KMS-11 (cell line): ENCODE measurements at regions not wholly inside any gene's neighbourhood (a gene's known extent, or its start where the extent isn't known, plus 50 kb on each side); places are given as distances from the start of the nearest gene placed in this dataset.

Source experiments
- H2AFZ ChIP-seq: fragments of 200-600 bp; sonication (generic); 2 replicates; pipeline ENCODE4 v1.6.1; 2016; ENCODE audit warnings: antibody characterized with exemption, mixed run types, low read depth
- H3K27ac ChIP-seq: fragments of 200-600 bp; sonication (generic); 2 replicates; pipeline ENCODE4 v1.6.1; 2016; ENCODE audit warnings: mild to moderate bottlenecking, mixed run types
- H3K27me3 ChIP-seq: fragments of 200-600 bp; sonication (generic); 2 replicates; pipeline ENCODE4 v1.6.1; 2017; ENCODE audit warnings: mild to moderate bottlenecking, low read depth, mixed run types, moderate library complexity; ENCODE audit not compliant: insufficient read depth
- H3K36me3 ChIP-seq: fragments of 200-600 bp; sonication (generic); 2 replicates; pipeline ENCODE4 v1.6.1; 2017; ENCODE audit warnings: mild to moderate bottlenecking, mixed run types; ENCODE audit not compliant: insufficient read depth
- H3K4me1 ChIP-seq: fragments of 200-600 bp; sonication (generic); 2 replicates; pipeline ENCODE4 v1.6.1; 2016; ENCODE audit warnings: mild to moderate bottlenecking, low read depth, mixed run types; ENCODE audit not compliant: poor library complexity, severe bottlenecking
- H3K4me2 ChIP-seq: fragments of 200-600 bp; sonication (generic); 2 replicates; pipeline ENCODE4 v1.7.0; 2016; ENCODE audit warnings: mild to moderate bottlenecking, mixed run types
- H3K4me3 ChIP-seq: fragments of 200-600 bp; sonication (generic); IDR thresholded peaks from 2 replicates; pipeline ENCODE4 v1.6.1; 2017; ENCODE audit warnings: low read depth, low read length, mixed read lengths; ENCODE audit not compliant: insufficient read depth
- H3K79me2 ChIP-seq: fragments of 200-600 bp; sonication (generic); 2 replicates; pipeline ENCODE4 v1.6.1; 2016; ENCODE audit warnings: low read depth, mixed run types; ENCODE audit not compliant: insufficient read depth
- H3K9ac ChIP-seq: fragments of 200-600 bp; sonication (generic); 2 replicates; pipeline ENCODE4 v1.6.1; 2016; ENCODE audit warnings: mild to moderate bottlenecking, mixed run types
- H4K20me1 ChIP-seq: fragments of 200-600 bp; sonication (generic); 2 replicates; pipeline ENCODE4 v1.6.1; 2016; ENCODE audit warnings: mild to moderate bottlenecking, mixed run types; ENCODE audit not compliant: insufficient read depth
- TF ChIP-seq, protein P1 (sequence below): fragments of 200-600 bp; sonication (generic); conservative IDR thresholded peaks from 2 replicates; pipeline ENCODE4 v1.6.1; 2017; ENCODE audit warnings: low read depth, mild to moderate bottlenecking, antibody characterized with exemption, low read length, moderate library complexity, mixed read lengths

DNA sequence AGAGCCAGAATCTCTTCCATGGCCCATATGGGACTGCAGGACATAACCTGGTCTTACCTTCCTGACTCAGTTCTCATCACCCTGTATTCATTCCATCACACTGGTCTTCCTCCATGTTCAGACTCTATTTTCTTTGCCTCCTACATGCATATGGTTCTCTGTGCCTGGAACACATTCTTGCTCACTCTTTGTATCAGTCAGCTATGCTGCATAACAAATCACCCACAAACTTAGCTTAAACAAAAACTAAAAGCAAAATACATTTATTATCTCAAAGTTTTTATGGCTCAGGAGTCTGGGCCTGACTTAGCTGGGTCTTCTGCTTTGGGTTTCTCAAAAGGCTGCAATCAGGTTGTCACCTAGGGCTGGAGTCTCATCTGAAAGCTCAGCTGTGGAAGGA, 712.6 kb upstream of the TBX3 start:
- Histone ChIP-seq H2AFZ (no peak overlapping the region), H3K36me3 (no peaks in the 10 kb centered on the region), H3K27ac (no peak overlapping the region), H3K9ac (no peak overlapping the region), H4K20me1 (no peaks in the 10 kb centered on the region), H3K4me2 (no peak overlapping the region), H3K4me3 (no peak overlapping the region), H3K4me1 (no peaks in the 10 kb centered on the region), H3K79me2 (no peaks in the 10 kb centered on the region), H3K27me3 (no peaks in the 10 kb centered on the region)
- TF ChIP-seq, protein P1, sequence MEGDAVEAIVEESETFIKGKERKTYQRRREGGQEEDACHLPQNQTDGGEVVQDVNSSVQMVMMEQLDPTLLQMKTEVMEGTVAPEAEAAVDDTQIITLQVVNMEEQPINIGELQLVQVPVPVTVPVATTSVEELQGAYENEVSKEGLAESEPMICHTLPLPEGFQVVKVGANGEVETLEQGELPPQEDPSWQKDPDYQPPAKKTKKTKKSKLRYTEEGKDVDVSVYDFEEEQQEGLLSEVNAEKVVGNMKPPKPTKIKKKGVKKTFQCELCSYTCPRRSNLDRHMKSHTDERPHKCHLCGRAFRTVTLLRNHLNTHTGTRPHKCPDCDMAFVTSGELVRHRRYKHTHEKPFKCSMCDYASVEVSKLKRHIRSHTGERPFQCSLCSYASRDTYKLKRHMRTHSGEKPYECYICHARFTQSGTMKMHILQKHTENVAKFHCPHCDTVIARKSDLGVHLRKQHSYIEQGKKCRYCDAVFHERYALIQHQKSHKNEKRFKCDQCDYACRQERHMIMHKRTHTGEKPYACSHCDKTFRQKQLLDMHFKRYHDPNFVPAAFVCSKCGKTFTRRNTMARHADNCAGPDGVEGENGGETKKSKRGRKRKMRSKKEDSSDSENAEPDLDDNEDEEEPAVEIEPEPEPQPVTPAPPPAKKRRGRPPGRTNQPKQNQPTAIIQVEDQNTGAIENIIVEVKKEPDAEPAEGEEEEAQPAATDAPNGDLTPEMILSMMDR = no peak

DNA sequence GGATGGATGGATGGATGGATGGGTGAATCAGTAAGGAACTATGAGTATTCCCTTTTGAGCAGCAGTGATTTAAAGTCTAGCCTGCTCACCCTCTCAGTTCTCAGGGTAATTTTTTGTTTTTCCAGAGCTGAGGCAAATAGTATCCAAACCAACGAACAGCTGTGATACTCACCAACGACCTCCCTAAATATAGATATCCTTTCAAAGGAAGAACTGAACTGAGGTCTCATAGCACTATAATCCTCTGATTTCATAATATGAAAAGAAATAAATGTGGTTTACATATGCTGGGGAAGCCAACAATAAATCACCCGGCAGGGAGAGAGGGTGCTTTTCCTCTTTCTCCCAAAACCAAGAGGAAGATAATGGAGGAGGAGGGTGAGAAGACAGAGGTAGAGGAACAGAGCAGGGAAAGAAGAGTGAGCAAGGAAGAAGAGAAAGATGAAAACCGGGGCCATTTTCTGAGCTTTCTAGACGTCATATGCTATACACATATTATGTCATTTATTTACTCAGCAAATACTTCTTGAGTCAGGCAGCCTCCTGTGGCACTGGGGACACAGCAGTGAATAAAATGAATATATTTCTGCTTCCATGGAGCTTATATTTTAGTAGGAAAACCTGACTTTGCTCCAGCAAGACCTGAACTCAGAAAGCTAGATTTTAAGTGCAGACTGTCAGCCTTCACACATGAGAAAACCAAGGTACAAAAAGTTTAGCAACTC, 710.7 kb upstream of the TBX3 start:
- no peak overlapping the region for H3K4me2 ChIP-seq
- no peaks in the 10 kb centered on the region for H3K79me2 ChIP-seq
- H3K27ac ChIP-seq = no peak overlapping the region
- H3K4me1 ChIP-seq = no peaks in the 10 kb centered on the region
- no peaks in the 10 kb centered on the region for H4K20me1 ChIP-seq
- no peak overlapping the region for H2AFZ ChIP-seq
- no peak overlapping the region for H3K9ac ChIP-seq
- TF ChIP-seq, protein P1 = no peak
- no peak overlapping the region for H3K4me3 ChIP-seq
- no peaks in the 10 kb centered on the region for H3K27me3 ChIP-seq
- no peaks in the 10 kb centered on the region for H3K36me3 ChIP-seq

DNA sequence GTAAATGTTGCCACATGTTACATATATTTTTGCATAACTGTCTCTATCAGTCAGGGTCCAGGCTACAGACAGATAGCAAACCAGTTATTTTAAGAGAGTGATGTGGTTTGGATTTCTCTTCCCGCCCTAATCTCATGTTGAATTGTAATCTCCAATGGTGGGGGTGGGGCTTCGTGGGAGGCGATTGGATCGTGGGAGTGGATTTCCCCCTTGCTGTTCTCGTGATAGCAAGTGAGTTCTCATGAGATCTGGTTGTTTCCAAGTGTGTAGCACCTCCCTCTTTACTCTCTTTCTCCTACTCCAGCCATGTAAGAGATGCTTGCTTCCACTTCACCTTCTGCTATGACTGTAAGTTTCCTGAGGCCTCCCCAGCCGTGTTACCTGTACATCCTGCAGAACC, 704.2 kb upstream of the TBX3 start:
- no peak overlapping the region for H2AFZ ChIP-seq
- H3K9ac ChIP-seq = no peak overlapping the region
- H3K27ac ChIP-seq = no peak overlapping the region
- no peaks in the 10 kb centered on the region for H3K79me2 ChIP-seq
- H3K27me3 ChIP-seq = no peaks in the 10 kb centered on the region
- TF ChIP-seq, protein P1 = no peak
- H3K4me1 ChIP-seq = no peaks in the 10 kb centered on the region
- no peaks in the 10 kb centered on the region for H3K36me3 ChIP-seq
- H3K4me2 ChIP-seq = no peak overlapping the region
- H4K20me1 ChIP-seq = no peaks in the 10 kb centered on the region
- H3K4me3 ChIP-seq = no peak overlapping the region

DNA sequence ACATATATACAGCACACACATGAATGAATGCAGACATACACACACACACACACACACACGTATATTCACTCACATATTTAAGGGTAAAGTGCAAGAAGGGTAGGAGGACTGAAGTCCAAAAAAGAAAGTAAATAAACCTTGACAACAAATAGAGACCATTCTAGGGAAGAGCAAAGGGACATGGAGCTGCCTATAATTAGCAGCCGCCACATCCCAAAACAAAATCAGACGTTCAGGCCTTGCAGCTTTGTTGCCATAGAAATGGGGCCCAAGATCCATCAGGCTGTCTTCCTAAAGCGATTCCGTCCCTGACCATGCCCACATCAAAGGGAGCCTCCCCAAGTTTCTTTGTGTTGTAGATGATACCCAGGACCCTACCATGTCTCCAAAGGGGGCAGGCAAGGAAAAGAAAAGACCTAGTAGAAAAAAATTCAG, 703.5 kb upstream of the TBX3 start:
- H3K4me2 ChIP-seq = no peak overlapping the region
- TF ChIP-seq, protein P1 = no peak
- H3K27ac ChIP-seq = no peak overlapping the region
- H3K27me3 ChIP-seq = no peaks in the 10 kb centered on the region
- H3K4me1 ChIP-seq = no peaks in the 10 kb centered on the region
- H3K79me2 ChIP-seq = no peaks in the 10 kb centered on the region
- H3K9ac ChIP-seq = no peak overlapping the region
- H4K20me1 ChIP-seq = no peaks in the 10 kb centered on the region
- no peaks in the 10 kb centered on the region for H3K36me3 ChIP-seq
- no peak overlapping the region for H2AFZ ChIP-seq
- H3K4me3 ChIP-seq = no peak overlapping the region
